ENCODE measurements at regions not wholly inside any gene's neighbourhood (a gene's known extent, or its start where the extent isn't known, plus 50 kb on each side); places are given as distances from the start of the nearest gene placed in this dataset.

GRCh38 chr6:113607821-113608545 is 249.2 kb upstream of the MARCKS start:
- DNase-seq (ENCODE audit: low spot score), result no peak

DNA sequence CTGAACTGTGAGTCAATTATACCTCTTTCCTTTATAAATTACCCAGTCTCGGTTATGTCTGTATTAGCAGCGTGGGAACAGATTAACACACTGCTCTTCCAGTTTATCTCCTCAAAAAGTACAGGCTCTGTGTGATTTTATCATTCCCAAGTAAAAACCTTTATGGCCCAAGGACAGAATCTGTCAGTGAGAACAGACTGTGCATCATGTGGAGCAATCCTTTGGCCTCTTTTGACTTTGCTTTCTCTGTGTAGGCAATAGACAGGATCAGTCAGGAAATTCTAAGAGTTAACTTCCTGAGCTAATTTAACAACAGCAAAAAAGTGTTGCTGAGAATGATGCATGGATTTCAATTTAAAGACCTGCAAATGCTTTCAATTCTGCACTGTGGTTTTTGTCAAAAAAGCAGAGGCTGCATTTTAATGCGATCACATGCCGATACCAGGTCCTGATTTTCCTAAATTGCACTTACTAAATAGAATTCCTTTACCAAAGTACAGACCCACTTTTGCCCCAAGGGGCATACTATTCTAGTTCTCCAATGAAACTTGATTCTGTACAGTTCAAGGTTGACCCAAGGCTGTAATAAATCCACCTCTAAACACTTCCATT is 246.7 kb upstream of the MARCKS start:
- no peak for DNase-seq (ENCODE audit: low spot score)

- DNase-seq (ENCODE audit: low spot score), result no peak
These were observed 240.4 kb upstream of the MARCKS start for GRCh38 chr6:113616701-113617274.

- DNase-seq (ENCODE audit: low spot score), result no peak
These were observed 238.1 kb upstream of the MARCKS start for GRCh38 chr6:113619077-113619476.

- DNase-seq (ENCODE audit: low spot score), result peak; percentile 10
These were observed 236.8 kb upstream of the MARCKS start for GRCh38 chr6:113620386-113620785.

DNA sequence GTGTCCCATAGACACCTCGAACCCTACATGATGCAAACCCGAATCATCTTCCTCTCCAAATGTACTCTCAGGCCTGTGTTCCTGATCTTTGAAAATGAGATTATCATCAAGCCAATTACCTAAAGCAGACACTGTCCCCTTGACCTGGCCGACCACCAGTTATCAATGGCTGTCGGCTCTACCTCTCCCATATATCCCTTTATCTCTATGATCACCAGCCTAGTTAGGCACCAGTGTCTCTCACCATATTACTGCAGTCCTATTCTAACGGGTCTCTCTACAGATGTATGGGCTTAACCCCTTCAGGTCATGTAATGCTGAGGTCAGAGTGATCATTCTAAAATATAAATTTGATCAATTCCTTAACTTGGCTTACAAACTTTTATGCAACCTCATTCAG is 234.9 kb upstream of the MARCKS start:
- no peak for DNase-seq (ENCODE audit: low spot score)

- no peak for DNase-seq (ENCODE audit: low spot score)
These were observed 234.0 kb upstream of the MARCKS start for GRCh38 chr6:113623129-113623528.

DNA sequence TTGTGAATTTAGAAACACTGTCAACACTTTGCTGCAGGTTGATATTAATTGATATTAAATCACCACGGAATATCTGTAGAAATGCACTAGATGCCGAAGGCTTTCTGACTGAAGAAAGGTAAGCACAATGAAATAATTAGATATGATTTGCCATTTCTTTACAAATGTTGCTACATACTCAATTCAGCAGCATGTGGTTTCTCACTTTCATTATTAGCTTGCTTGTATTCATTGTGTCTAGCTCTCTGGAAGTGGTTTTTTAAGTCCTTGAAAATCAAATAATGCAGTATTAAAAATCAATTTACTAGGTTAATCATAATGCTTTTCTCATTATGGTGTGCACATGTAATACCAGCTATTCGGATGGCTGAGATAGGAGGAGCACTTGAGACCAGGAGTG is 231.3 kb upstream of the MARCKS start:
- DNase-seq (ENCODE audit: low spot score), result no peak

DNA sequence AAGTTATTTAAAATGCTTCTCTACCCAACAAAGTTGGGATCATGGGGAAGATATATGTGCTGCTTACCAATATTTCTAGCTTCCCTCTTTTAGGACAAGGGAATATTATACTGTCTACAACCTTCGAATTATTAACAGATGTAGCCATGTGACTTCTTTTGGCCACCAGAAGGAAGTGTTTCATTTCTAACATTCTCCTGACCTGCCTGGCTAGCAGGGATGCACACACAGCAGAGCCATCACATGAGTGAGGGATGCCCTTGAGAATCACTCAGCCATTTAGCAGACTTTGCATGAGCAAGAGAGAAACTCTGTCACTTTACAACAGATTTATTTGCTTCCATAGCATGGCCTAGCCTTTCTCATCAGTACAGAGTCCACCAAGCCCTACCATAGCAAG is 230.7 kb upstream of the MARCKS start:
- DNase-seq (ENCODE audit: low spot score), result no peak

- no peak for DNase-seq (ENCODE audit: low spot score)
These were observed 229.7 kb upstream of the MARCKS start for GRCh38 chr6:113627480-113627879.

- no peak for DNase-seq (ENCODE audit: low spot score)
These were observed 227.9 kb upstream of the MARCKS start for GRCh38 chr6:113629256-113629655.

- DNase-seq (ENCODE audit: low spot score), result no peak
These were observed 227.0 kb upstream of the MARCKS start for GRCh38 chr6:113629975-113630737.

GRCh38 chr6:113630738-113631535 is 226.2 kb upstream of the MARCKS start:
- DNase-seq (ENCODE audit: low spot score), result no peak

DNA sequence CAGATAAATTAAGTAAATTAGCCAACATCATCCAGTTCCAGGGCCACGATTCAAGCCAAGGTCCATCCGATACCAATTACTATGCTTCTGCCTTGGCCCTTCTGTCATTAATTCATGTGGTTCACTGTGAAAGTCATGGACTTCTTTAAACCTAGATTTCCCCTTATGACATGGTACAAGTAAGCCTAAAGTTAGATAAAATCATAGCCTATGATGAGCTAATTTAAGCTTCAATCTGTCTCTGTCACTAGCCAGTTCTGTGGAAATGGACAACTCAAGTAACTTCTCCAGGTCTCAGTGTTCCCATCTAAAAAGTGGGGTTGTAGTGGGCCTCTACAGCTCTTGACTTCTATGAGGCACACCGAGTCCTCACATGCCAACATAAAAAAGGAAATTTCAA is 225.5 kb upstream of the MARCKS start:
- DNase-seq (ENCODE audit: low spot score), result no peak

GRCh38 chr6:113632220-113632864 is 224.8 kb upstream of the MARCKS start:
- DNase-seq (ENCODE audit: low spot score), result peak; percentile 83

- DNase-seq (ENCODE audit: low spot score), result no peak
These were observed 223.5 kb upstream of the MARCKS start for GRCh38 chr6:113633638-113634037.

- DNase-seq (ENCODE audit: low spot score), result no peak
These were observed 222.6 kb upstream of the MARCKS start for GRCh38 chr6:113634352-113635163.

DNA sequence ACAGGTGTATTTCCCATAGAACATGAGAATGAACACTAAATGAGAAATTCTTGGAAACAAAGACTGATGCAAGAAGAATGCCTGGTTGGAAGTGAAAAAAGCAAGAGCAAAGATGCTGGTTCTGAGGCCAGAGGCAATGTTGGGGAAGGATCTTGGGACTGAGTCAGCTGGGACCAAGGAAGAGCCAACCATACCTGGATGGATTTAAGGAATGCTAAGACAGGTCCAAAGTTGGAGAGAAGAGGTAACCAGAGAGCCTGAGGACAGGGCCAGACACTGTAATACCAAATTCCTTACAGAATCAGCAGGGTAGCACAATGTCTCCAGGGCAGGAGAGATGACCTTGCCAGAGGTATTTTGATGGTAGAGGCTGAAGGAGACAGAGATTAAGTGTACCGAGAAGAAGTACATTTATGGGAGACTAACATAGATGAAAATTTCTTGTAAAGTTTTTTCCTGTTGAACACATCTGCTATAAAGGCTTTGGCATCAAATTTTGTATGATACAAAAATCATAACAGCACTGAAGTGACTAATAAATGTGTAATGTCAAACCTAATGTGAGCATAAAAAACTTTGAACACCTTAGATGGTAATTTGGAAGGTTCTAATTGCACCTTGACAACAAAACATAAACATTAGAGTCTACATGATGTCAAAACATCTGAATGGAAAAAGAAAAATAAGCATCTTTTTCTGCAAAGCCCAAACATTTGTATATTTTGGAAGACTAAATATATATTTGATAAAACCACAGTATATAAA is 221.7 kb upstream of the MARCKS start:
- DNase-seq (ENCODE audit: low spot score), result no peak

DNA sequence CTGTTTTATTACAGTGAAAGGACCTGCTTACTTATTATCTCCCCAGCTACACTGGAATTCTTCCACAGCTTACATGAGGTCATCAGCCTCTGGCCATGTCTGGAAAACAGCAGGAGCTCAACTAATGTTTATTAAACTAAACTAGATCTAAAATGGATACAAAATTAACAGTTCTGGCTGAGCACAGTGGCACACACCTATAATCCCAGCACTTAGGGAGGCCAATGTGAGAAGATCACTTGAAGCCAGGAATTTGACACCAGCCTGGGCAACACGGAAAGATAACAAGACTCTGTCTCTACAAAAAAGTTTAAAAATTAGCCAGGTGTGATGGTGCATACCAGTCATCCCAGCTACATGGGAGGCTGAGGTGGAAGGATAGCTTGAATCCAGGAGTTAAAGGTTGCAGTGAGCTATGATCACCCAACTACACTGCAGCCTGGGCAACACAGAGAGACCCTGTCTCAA is 220.8 kb upstream of the MARCKS start:
- no peak for DNase-seq (ENCODE audit: low spot score)

DNA sequence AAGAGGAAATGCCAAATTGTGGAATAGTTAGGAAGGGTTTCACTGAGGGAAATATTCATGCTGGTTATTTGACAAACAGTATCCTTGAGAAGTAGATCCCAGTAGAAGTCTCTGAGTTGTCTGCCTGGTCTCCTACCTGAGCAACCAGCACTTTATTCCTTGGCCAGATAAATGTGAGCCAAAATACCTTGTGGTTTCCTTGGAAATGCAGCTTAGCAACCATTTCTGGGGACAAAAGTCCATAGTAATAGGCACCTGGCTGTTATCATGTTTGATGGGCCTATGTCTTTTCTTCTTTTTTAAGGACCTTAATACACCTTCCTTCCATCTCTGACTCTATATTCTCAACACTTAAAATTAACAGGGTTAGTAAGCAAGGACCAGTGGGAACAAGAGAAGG is 217.1 kb upstream of the MARCKS start:
- no peak for DNase-seq (ENCODE audit: low spot score)
